Urinary bladder (tissue), 3 donors: ENCODE measurements at regions not wholly inside any gene's neighbourhood (a gene's known extent, or its start where the extent isn't known, plus 50 kb on each side); places are given as distances from the start of the nearest gene placed in this dataset.
"Not testable (repeated sequence)": the region's sequence is repeated elsewhere in the genome, so short reads cannot be mapped to it uniquely, and the experiment has no call there.

Experiments
- DNase-seq: peaks from one replicate; pipeline ENCODE4 v3.0.0-alpha.2; 2015; ENCODE audit errors: extremely low spot score
- H3K27ac ChIP-seq: one replicate; pipeline ENCODE4 v1.5.1; 2013; ENCODE audit warnings: low read depth, mild to moderate bottlenecking, moderate library complexity
- H3K36me3 ChIP-seq: one replicate; pipeline ENCODE4 v1.6.1; 2013; ENCODE audit warnings: mild to moderate bottlenecking, moderate library complexity; ENCODE audit not compliant: insufficient read depth
- H3K4me1 ChIP-seq: one replicate; pipeline ENCODE4 v1.6.1; 2013; ENCODE audit warnings: mild to moderate bottlenecking, moderate library complexity; ENCODE audit not compliant: insufficient read depth
- H3K4me3 ChIP-seq: one replicate; pipeline ENCODE4 v1.5.1; 2013; ENCODE audit warnings: low read depth, low read length
- WGBS: extraction: QIAGEN DNeasy Blood & Tissue Kit; methylation state at CpG from one replicate; pipeline ENCODE4 v1.1.7; 2013; 5-methylcytosine and 5-hydroxymethylcytosine counted together
- donor health status: healthy with polysubstance abuse.
- donor health status: healthy.

DNA sequence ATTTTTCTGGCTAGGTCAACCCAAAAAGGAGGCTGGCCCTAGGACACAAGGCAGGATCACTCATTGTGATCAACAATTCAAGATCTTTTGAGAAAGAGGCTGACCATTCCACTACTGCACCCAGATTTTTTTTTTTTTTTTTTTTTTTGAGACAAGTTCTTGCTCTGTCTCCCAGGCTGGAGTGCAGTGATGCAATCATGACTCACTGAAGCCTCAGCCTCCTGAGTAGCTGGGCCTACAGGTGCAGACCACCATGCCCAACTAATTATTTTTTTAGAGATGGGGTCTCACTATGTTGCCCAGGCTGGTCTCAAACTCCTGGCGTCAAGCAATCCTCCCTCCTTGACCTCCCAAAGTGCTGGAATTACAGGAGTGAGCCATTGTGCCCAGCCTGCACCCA, 265.4 kb downstream of the SOX9 start:
- not testable (repeated sequence) for H3K4me3 ChIP-seq, H3K4me1 ChIP-seq, H3K36me3 ChIP-seq, DNase-seq, H3K27ac ChIP-seq
- WGBS: 97% methylated on average over 1 of the region's 1 CpG

DNA sequence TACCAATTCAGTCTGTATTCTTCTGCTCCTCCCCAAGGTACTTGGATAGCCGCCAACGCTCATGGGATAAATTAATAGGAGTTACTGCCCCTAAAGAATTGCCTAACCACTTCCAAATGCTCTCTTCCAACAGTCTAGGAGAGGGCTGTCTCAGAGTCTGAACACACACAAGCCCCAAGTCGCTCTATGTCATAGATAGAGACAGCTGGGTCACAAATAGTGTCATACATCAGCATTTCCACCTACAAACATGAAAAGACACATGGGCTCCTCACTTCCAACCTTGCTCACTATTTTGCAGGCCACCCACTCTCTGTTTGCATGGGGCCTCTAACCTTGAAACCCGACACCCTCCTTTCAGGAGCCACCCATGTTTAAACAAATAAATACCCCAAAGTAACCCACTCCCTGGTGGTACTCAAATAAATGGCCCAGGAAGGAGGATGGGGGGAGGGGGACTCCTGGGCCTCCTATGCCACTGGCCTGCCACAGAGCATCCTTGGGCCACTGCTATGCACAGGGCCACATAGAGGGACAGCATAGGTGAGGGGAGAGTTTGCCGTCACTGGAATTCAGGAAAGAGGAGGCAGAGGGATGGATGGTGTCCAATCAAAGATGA, 265.9 kb downstream of the SOX9 start:
- no peak for DNase-seq
- H3K36me3 ChIP-seq: no peaks in the 10 kb centered on the region
- no peak overlapping the region for H3K27ac ChIP-seq
- WGBS: 71% methylated on average over 5 of the region's 5 CpGs
- H3K4me1 ChIP-seq: no peaks in the 10 kb centered on the region
- H3K4me3 ChIP-seq: no peak overlapping the region

DNA sequence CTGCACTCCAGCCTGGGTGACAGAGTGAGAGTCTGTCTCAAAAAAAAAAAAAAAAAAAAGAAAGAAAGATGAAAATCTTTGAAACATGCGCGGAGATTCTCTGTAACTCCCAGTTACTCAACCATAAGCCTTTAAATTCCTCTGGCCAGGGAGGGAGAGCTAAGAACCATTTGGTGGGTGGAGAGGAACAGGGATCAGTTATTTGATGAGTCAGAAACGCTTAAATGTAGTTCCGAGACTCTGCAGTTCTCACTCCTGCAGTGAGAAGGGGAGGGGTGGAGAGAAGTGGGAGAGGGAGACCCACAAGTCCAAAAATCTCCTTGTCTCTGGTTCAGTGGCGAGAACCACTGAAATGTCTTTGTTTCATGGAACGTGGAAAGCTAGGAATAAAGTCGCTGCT, 266.7 kb downstream of the SOX9 start:
- WGBS: 44% methylated on average over 7 of the region's 7 CpGs
- Histone ChIP-seq H3K27ac (no peak overlapping the region), H3K4me1 (no peaks in the 10 kb centered on the region), H3K4me3 (no peak overlapping the region), H3K36me3 (no peaks in the 10 kb centered on the region)
- DNase-seq: no peak

GRCh38 chr17:72387969-72388368, 267.1 kb downstream of the SOX9 start:
- H3K4me3 ChIP-seq: no peak overlapping the region

DNA sequence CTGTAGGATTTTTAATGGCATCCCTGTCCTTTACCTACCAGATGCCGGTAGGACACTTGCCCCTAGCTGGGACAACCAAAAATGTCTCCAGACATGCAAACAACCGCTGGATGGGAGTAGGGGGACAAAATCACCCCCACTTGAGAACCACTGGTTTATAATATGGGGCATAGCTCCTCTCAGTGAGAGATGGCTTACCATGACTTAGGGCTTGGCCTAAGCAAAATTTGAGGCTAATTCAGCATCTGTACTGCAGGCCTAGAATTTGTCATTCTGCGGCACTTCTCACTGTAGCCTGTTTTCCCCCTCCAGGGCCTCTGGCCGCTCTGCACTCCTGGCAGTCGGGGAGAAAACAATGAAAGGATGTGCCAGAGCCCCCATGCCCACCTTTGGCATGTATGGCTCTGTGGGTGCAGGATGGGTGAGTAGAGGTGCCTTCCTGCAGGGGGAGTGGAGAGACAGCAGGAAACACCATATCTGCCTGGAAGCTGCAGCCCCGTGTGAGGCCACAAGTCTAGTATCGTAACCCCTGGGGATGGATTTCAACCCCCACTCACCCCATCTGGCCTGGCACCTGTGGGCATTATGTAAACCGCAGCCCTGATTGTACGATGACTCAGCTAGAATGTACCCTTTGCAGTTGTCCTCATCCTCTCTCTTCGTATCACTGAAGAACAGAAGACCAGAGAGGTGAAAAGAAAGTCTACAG, 268.1 kb downstream of the SOX9 start:
- Histone ChIP-seq H3K4me1 (no peaks in the 10 kb centered on the region), H3K4me3 (no peak overlapping the region), H3K36me3 (no peaks in the 10 kb centered on the region), H3K27ac (no peak overlapping the region)
- DNase-seq: no peak
- WGBS: 89% methylated on average over 10 of the region's 10 CpGs

More at GRCh38 chr17:72387969-72388368, 267.1 kb downstream of the SOX9 start:
- H3K27ac ChIP-seq: no peak overlapping the region
- no peaks in the 10 kb centered on the region for H3K36me3 ChIP-seq
- no peaks in the 10 kb centered on the region for H3K4me1 ChIP-seq
- DNase-seq: no peak
- WGBS: 54% methylated on average over 3 of the region's 3 CpGs

GRCh38 chr17:72390675-72391508, 270.1 kb downstream of the SOX9 start:
- Histone ChIP-seq H3K36me3 (no peaks in the 10 kb centered on the region), H3K4me1 (no peaks in the 10 kb centered on the region), H3K4me3 (no peak overlapping the region), H3K27ac (no peak overlapping the region)
- no peak for DNase-seq
- WGBS: 73% methylated on average over 3 of the region's 3 CpGs

- no peak overlapping the region for H3K4me3 ChIP-seq
- WGBS: 78% methylated on average over 18 of the region's 18 CpGs
- no peak overlapping the region for H3K27ac ChIP-seq
- DNase-seq: no peak
- no peaks in the 10 kb centered on the region for H3K36me3 ChIP-seq
- H3K4me1 ChIP-seq: no peaks in the 10 kb centered on the region
These were observed 271.5 kb downstream of the SOX9 start for GRCh38 chr17:72392056-72393010.

GRCh38 chr17:72393553-72393952, 272.7 kb downstream of the SOX9 start:
- Histone ChIP-seq H3K27ac (no peak overlapping the region), H3K4me1 (no peaks in the 10 kb centered on the region), H3K36me3 (no peaks in the 10 kb centered on the region), H3K4me3 (no peak overlapping the region)
- WGBS: 91% methylated on average over 2 of the region's 2 CpGs
- no peak for DNase-seq

- no peaks in the 10 kb centered on the region for H3K36me3 ChIP-seq
- H3K4me1 ChIP-seq: no peaks in the 10 kb centered on the region
- 68% methylated on average over 6 of the region's 6 CpGs for WGBS
- H3K27ac ChIP-seq: no peak overlapping the region
- no peak for DNase-seq
- no peak overlapping the region for H3K4me3 ChIP-seq
These were observed 273.7 kb downstream of the SOX9 start for GRCh38 chr17:72394531-72394930.

- no peak for DNase-seq
- Histone ChIP-seq H3K4me3 (no peak overlapping the region), H3K27ac (no peak overlapping the region), H3K4me1 (no peaks in the 10 kb centered on the region), H3K36me3 (no peaks in the 10 kb centered on the region)
- WGBS: 92% methylated on average over 3 of the region's 3 CpGs
These were observed 275.3 kb downstream of the SOX9 start for GRCh38 chr17:72396121-72396520.

- no peak for DNase-seq
- Histone ChIP-seq H3K4me3 (no peak overlapping the region), H3K27ac (no peak overlapping the region), H3K36me3 (no peaks in the 10 kb centered on the region), H3K4me1 (no peaks in the 10 kb centered on the region)
- WGBS: 89% methylated on average over 2 of the region's 2 CpGs
These were observed 276.4 kb downstream of the SOX9 start for GRCh38 chr17:72397223-72397667.

- H3K36me3 ChIP-seq: no peaks in the 10 kb centered on the region
- no peak overlapping the region for H3K27ac ChIP-seq
- 50% methylated on average over 3 of the region's 3 CpGs for WGBS
- H3K4me1 ChIP-seq: no peaks in the 10 kb centered on the region
- DNase-seq: no peak
- H3K4me3 ChIP-seq: no peak overlapping the region
These were observed 276.9 kb downstream of the SOX9 start for GRCh38 chr17:72397687-72398086.

GRCh38 chr17:72399023-72399607, 278.3 kb downstream of the SOX9 start:
- no peak overlapping the region for H3K27ac ChIP-seq
- H3K4me1 ChIP-seq: no peaks in the 10 kb centered on the region
- no peaks in the 10 kb centered on the region for H3K36me3 ChIP-seq
- 90% methylated on average over 9 of the region's 9 CpGs for WGBS
- no peak for DNase-seq
- no peak overlapping the region for H3K4me3 ChIP-seq
